Activated CD4-positive, alpha-beta memory T cell treated with anti-CD3 and anti-CD28 coated beads for 36 hours (primary cell): ENCODE measurements at regions not wholly inside any gene's neighbourhood (a gene's known extent, or its start where the extent isn't known, plus 50 kb on each side); places are given as distances from the start of the nearest gene placed in this dataset.

Experiments
- CTCF ChIA-PET: fragments of 350-600 bp; sonication (Branson Sonifier 250); formaldehyde crosslinking; loops from one replicate; lab custom pipeline; 2021; ENCODE audit warnings: antibody characterized with exemption, inconsistent platforms; lab: Charles Lee
- POLR2A ChIA-PET: fragments of 350-600 bp; sonication (Branson Sonifier 250); formaldehyde crosslinking; loops from one replicate; lab custom pipeline; 2021; ENCODE audit warnings: antibody characterized with exemption; lab: Charles Lee
- DNase-seq: peaks from one replicate; pipeline ENCODE4 v3.0.0-alpha.2; 2020
- H3K27ac Mint-ChIP-seq: one replicate; pipeline ENCODE4 v1.8.0; 2021; ENCODE audit warnings: mixed read lengths
- H3K27me3 Mint-ChIP-seq: one replicate; pipeline ENCODE4 v1.8.0; 2021; ENCODE audit warnings: mixed read lengths
- H3K36me3 Mint-ChIP-seq: one replicate; pipeline ENCODE4 v1.8.0; 2021; ENCODE audit warnings: mixed read lengths
- H3K4me1 Mint-ChIP-seq: one replicate; pipeline ENCODE4 v1.8.0; 2021; ENCODE audit warnings: low read depth, mixed read lengths
- H3K4me3 Mint-ChIP-seq: one replicate; pipeline ENCODE4 v1.8.0; 2021; ENCODE audit warnings: mild to moderate bottlenecking, mixed read lengths
- H3K9me3 Mint-ChIP-seq: one replicate; pipeline ENCODE4 v1.8.0; 2021; ENCODE audit warnings: mixed read lengths
- intact Hi-C: fragments of 100-400 bp; cut with micrococcal nuclease; formaldehyde crosslinking; loops from one replicate; pipeline ENCODE4 v1.15.1; 2023

GRCh38 chr4:181158971-181159370 is 1084.2 kb upstream of the TENM3 start:
- H3K4me1 Mint-ChIP-seq, result no peaks in the 10 kb centered on the region
- no peaks in the 10 kb centered on the region for H3K9me3 Mint-ChIP-seq
- H3K27ac Mint-ChIP-seq, result no peak overlapping the region
- DNase-seq, result no peak
- H3K27me3 Mint-ChIP-seq, result no peaks in the 10 kb centered on the region
- H3K36me3 Mint-ChIP-seq, result no peaks in the 10 kb centered on the region
- ChIA-PET POLR2A (no interaction called here), CTCF (interaction anchor here (0.7 to 0.8 kb wide), 2 partner anchors 14 kb away, joined by 3 read pairs; no protein-coding TSS in a partner anchor)
- H3K4me3 Mint-ChIP-seq, result no peak overlapping the region
- intact Hi-C loops, result no loop called here

GRCh38 chr4:181161669-181162068 is 1081.5 kb upstream of the TENM3 start:
- no peaks in the 10 kb centered on the region for H3K4me1 Mint-ChIP-seq
- no peak overlapping the region for H3K4me3 Mint-ChIP-seq
- CTCF ChIA-PET, result no interaction called here
- no peaks in the 10 kb centered on the region for H3K36me3 Mint-ChIP-seq
- intact Hi-C loops, result no loop called here
- no peaks in the 10 kb centered on the region for H3K27me3 Mint-ChIP-seq
- POLR2A ChIA-PET, result no interaction called here
- no peak for DNase-seq
- H3K9me3 Mint-ChIP-seq, result no peaks in the 10 kb centered on the region
- no peak overlapping the region for H3K27ac Mint-ChIP-seq

- H3K36me3 Mint-ChIP-seq, result no peaks in the 10 kb centered on the region
- no peak overlapping the region for H3K27ac Mint-ChIP-seq
- ChIA-PET CTCF (no interaction called here), POLR2A (no interaction called here)
- intact Hi-C loops, result no loop called here
- no peaks in the 10 kb centered on the region for H3K9me3 Mint-ChIP-seq
- H3K27me3 Mint-ChIP-seq, result no peaks in the 10 kb centered on the region
- H3K4me1 Mint-ChIP-seq, result no peaks in the 10 kb centered on the region
- no peak for DNase-seq
- H3K4me3 Mint-ChIP-seq, result no peak overlapping the region
These were observed 1080.9 kb upstream of the TENM3 start for GRCh38 chr4:181162266-181162665.

- no peak overlapping the region for H3K27ac Mint-ChIP-seq
- POLR2A ChIA-PET, result no interaction called here
- no peaks in the 10 kb centered on the region for H3K9me3 Mint-ChIP-seq
- CTCF ChIA-PET, result no interaction called here
- no peaks in the 10 kb centered on the region for H3K27me3 Mint-ChIP-seq
- no peaks in the 10 kb centered on the region for H3K36me3 Mint-ChIP-seq
- intact Hi-C loops, result no loop called here
- no peaks in the 10 kb centered on the region for H3K4me1 Mint-ChIP-seq
- no peak for DNase-seq
- H3K4me3 Mint-ChIP-seq, result no peak overlapping the region
These were observed 1080.5 kb upstream of the TENM3 start for GRCh38 chr4:181162676-181163075.

GRCh38 chr4:181166742-181167399 is 1076.3 kb upstream of the TENM3 start:
- no peaks in the 10 kb centered on the region for H3K9me3 Mint-ChIP-seq
- H3K36me3 Mint-ChIP-seq, result no peaks in the 10 kb centered on the region
- no peak overlapping the region for H3K27ac Mint-ChIP-seq
- DNase-seq, result no peak
- intact Hi-C loops, result no loop called here
- H3K4me1 Mint-ChIP-seq, result no peaks in the 10 kb centered on the region
- no peak overlapping the region for H3K4me3 Mint-ChIP-seq
- POLR2A ChIA-PET, result no interaction called here
- CTCF ChIA-PET, result no interaction called here
- no peaks in the 10 kb centered on the region for H3K27me3 Mint-ChIP-seq

GRCh38 chr4:181168011-181168805 is 1075.0 kb upstream of the TENM3 start:
- ChIA-PET POLR2A (no interaction called here), CTCF (no interaction called here)
- H3K4me1 Mint-ChIP-seq, result no peaks in the 10 kb centered on the region
- intact Hi-C loops, result no loop called here
- H3K4me3 Mint-ChIP-seq, result no peak overlapping the region
- H3K27me3 Mint-ChIP-seq, result no peaks in the 10 kb centered on the region
- H3K27ac Mint-ChIP-seq, result no peak overlapping the region
- H3K9me3 Mint-ChIP-seq, result no peaks in the 10 kb centered on the region
- H3K36me3 Mint-ChIP-seq, result no peaks in the 10 kb centered on the region
- DNase-seq, result no peak

- no peak overlapping the region for H3K4me3 Mint-ChIP-seq
- intact Hi-C loops, result no loop called here
- ChIA-PET POLR2A (no interaction called here), CTCF (interaction anchor here (1.0 kb wide), 1 partner anchor 14 kb away, joined by 3 read pairs; no protein-coding TSS in a partner anchor)
- no peaks in the 10 kb centered on the region for H3K36me3 Mint-ChIP-seq
- no peak for DNase-seq
- no peak overlapping the region for H3K27ac Mint-ChIP-seq
- H3K27me3 Mint-ChIP-seq, result no peaks in the 10 kb centered on the region
- H3K4me1 Mint-ChIP-seq, result no peaks in the 10 kb centered on the region
- H3K9me3 Mint-ChIP-seq, result peaks cover 2% of the 10 kb centered on the region
These were observed 1070.2 kb upstream of the TENM3 start for GRCh38 chr4:181173046-181173445.

GRCh38 chr4:181176306-181176705 is 1066.9 kb upstream of the TENM3 start:
- H3K4me3 Mint-ChIP-seq, result no peak overlapping the region

GRCh38 chr4:181181331-181181730 is 1061.9 kb upstream of the TENM3 start:
- ChIA-PET POLR2A (no interaction called here), CTCF (interaction anchor here (2.1 kb wide), 1 partner anchor 39 kb away, joined by 5 read pairs; no protein-coding TSS in a partner anchor)
- Mint-ChIP-seq H3K9me3 (peaks cover 6% of the 10 kb centered on the region), H3K4me1 (no peaks in the 10 kb centered on the region), H3K27me3 (no peaks in the 10 kb centered on the region), H3K36me3 (no peaks in the 10 kb centered on the region), H3K4me3 (no peak overlapping the region), H3K27ac (no peak overlapping the region)
- intact Hi-C loops, result no loop called here
- no peak for DNase-seq

More at GRCh38 chr4:181176306-181176705, 1066.9 kb upstream of the TENM3 start:
- intact Hi-C loops, result no loop called here
- POLR2A ChIA-PET, result no interaction called here
- H3K36me3 Mint-ChIP-seq, result no peaks in the 10 kb centered on the region
- no peak for DNase-seq
- no peaks in the 10 kb centered on the region for H3K4me1 Mint-ChIP-seq
- CTCF ChIA-PET, result no interaction called here
- peaks cover 2% of the 10 kb centered on the region for H3K9me3 Mint-ChIP-seq
- no peaks in the 10 kb centered on the region for H3K27me3 Mint-ChIP-seq
- H3K27ac Mint-ChIP-seq, result no peak overlapping the region

- no peaks in the 10 kb centered on the region for H3K27me3 Mint-ChIP-seq
- no peaks in the 10 kb centered on the region for H3K36me3 Mint-ChIP-seq
- ChIA-PET POLR2A (no interaction called here), CTCF (interaction anchor here (1.1 kb wide), 1 partner anchor 47 kb away, joined by 3 read pairs; no protein-coding TSS in a partner anchor)
- intact Hi-C loops, result no loop called here
- H3K4me3 Mint-ChIP-seq, result no peak overlapping the region
- H3K4me1 Mint-ChIP-seq, result no peaks in the 10 kb centered on the region
- DNase-seq, result no peak
- H3K27ac Mint-ChIP-seq, result no peak overlapping the region
- peaks cover under 1% of the 10 kb centered on the region for H3K9me3 Mint-ChIP-seq
These were observed 1053.5 kb upstream of the TENM3 start for GRCh38 chr4:181189751-181190150.

- Mint-ChIP-seq H3K4me1 (no peaks in the 10 kb centered on the region), H3K9me3 (no peaks in the 10 kb centered on the region), H3K27ac (no peak overlapping the region), H3K4me3 (no peak overlapping the region), H3K36me3 (no peaks in the 10 kb centered on the region), H3K27me3 (no peaks in the 10 kb centered on the region)
- CTCF ChIA-PET, result no interaction called here
- POLR2A ChIA-PET, result no interaction called here
- DNase-seq, result no peak
- intact Hi-C loops, result no loop called here
These were observed 1049.9 kb upstream of the TENM3 start for GRCh38 chr4:181193131-181193930.

GRCh38 chr4:181194096-181194495 is 1049.1 kb upstream of the TENM3 start:
- Mint-ChIP-seq H3K4me1 (no peaks in the 10 kb centered on the region), H3K27ac (no peak overlapping the region), H3K9me3 (no peaks in the 10 kb centered on the region), H3K4me3 (no peak overlapping the region), H3K36me3 (no peaks in the 10 kb centered on the region), H3K27me3 (no peaks in the 10 kb centered on the region)
- POLR2A ChIA-PET, result no interaction called here
- CTCF ChIA-PET, result no interaction called here
- intact Hi-C loops, result no loop called here
- DNase-seq, result no peak
